Immature natural killer cell (primary cell): ENCODE measurements at regions not wholly inside any gene's neighbourhood (a gene's known extent, or its start where the extent isn't known, plus 50 kb on each side); places are given as distances from the start of the nearest gene placed in this dataset.
A peak's percentile ranks its signal among the peaks of the same experiment; 100 is the strongest.

Experiments
- DNase-seq, 3 donors: peaks; one replicate each; pipeline ENCODE4 v3.0.0; 2022; ENCODE audit warnings: mixed read lengths in 1 of 3
- H3K27ac Mint-ChIP-seq, 6 donors: one replicate each; pipeline ENCODE4 v1.8.0; 2020; ENCODE audit warnings: mixed read lengths in 6 of 6, mild to moderate bottlenecking in 5 of 6, inconsistent platforms in 4 of 6, moderate library complexity in 3 of 6
- H3K27me3 Mint-ChIP-seq, 3 donors: one replicate each; pipeline ENCODE4 v1.8.0; 2020 to 2021; ENCODE audit warnings: low read depth in 3 of 3, mild to moderate bottlenecking in 3 of 3, mixed read lengths in 3 of 3, moderate library complexity in 3 of 3, inconsistent platforms in 1 of 3
- H3K36me3 Mint-ChIP-seq, 3 donors: one replicate each; pipeline ENCODE4 v1.8.0; 2020; ENCODE audit warnings: mixed read lengths in 3 of 3, inconsistent platforms in 2 of 3, mild to moderate bottlenecking in 2 of 3
- H3K4me1 Mint-ChIP-seq, 2 donors: one replicate each; pipeline ENCODE4 v1.8.0; 2020; ENCODE audit warnings: inconsistent platforms in 2 of 2, mild to moderate bottlenecking in 2 of 2, mixed read lengths in 2 of 2, moderate library complexity in 1 of 2
- H3K4me3 Mint-ChIP-seq, 5 donors: one replicate each; pipeline ENCODE4 v1.8.0; 2020; ENCODE audit warnings: mild to moderate bottlenecking in 5 of 5, mixed read lengths in 5 of 5, inconsistent platforms in 3 of 5, moderate library complexity in 3 of 5
- H3K9me3 Mint-ChIP-seq, 6 donors: one replicate each; pipeline ENCODE4 v1.8.0; 2020; ENCODE audit warnings: mild to moderate bottlenecking in 6 of 6, mixed read lengths in 6 of 6, inconsistent platforms in 4 of 6, moderate library complexity in 3 of 6

- Mint-ChIP-seq H3K4me1 (peaks cover 11 to 43% of the 10 kb centered on the region in 2 donors), H3K27me3 (peaks cover 2 to 5% (median 4%) of the 10 kb centered on the region in 3 donors), H3K36me3 (peaks cover 0 to 7% (median 5%) of the 10 kb centered on the region in 3 donors), H3K27ac (peak overlapping the region in 1 of 6 donors; percentile 21), H3K4me3 (no peak overlapping the region), H3K9me3 (no peaks in the 10 kb centered on the region)
- no peak for DNase-seq
Observed at GRCh38 chr3:42037318-42037945, 53.7 kb upstream of the TRAK1 start.

- Mint-ChIP-seq H3K27me3 (peaks cover 2 to 6% (median 5%) of the 10 kb centered on the region in 3 donors), H3K36me3 (peaks cover 0 to 7% (median 5%) of the 10 kb centered on the region in 3 donors), H3K27ac (peak overlapping the region in 4 of 6 donors; percentile 51 to 85 (median 73)), H3K4me1 (peaks cover 14 to 47% of the 10 kb centered on the region in 2 donors), H3K9me3 (no peaks in the 10 kb centered on the region), H3K4me3 (no peak overlapping the region)
- DNase-seq, result no peak
Observed at GRCh38 chr3:42036483-42036823, 54.7 kb upstream of the TRAK1 start.

GRCh38 chr3:42035816-42036482, 55.2 kb upstream of the TRAK1 start:
- DNase-seq, result no peak
- Mint-ChIP-seq H3K9me3 (no peaks in the 10 kb centered on the region), H3K4me3 (no peak overlapping the region), H3K27me3 (peaks cover 2 to 6% (median 5%) of the 10 kb centered on the region in 3 donors), H3K4me1 (peaks cover 14 to 48% of the 10 kb centered on the region in 2 donors), H3K36me3 (peaks cover 0 to 7% (median 5%) of the 10 kb centered on the region in 3 donors), H3K27ac (peak overlapping the region in 5 of 6 donors; percentile 6 to 85 (median 69))

GRCh38 chr3:42035007-42035406, 56.1 kb upstream of the TRAK1 start:
- Mint-ChIP-seq H3K27ac (no peak overlapping the region), H3K4me1 (peaks cover 14 to 45% of the 10 kb centered on the region in 2 donors), H3K9me3 (no peaks in the 10 kb centered on the region), H3K36me3 (peaks cover 0 to 7% (median 5%) of the 10 kb centered on the region in 3 donors), H3K4me3 (no peak overlapping the region), H3K27me3 (peaks cover 2 to 6% (median 5%) of the 10 kb centered on the region in 3 donors)
- no peak for DNase-seq

- Mint-ChIP-seq H3K4me3 (no peak overlapping the region), H3K27me3 (peaks cover 2 to 6% (median 5%) of the 10 kb centered on the region in 3 donors), H3K4me1 (peaks cover 15 to 44% of the 10 kb centered on the region in 2 donors), H3K9me3 (no peaks in the 10 kb centered on the region), H3K36me3 (peaks cover 0 to 7% (median 5%) of the 10 kb centered on the region in 3 donors), H3K27ac (peak overlapping the region in 1 of 6 donors; percentile 10)
- no peak for DNase-seq
Observed at GRCh38 chr3:42033741-42034140, 57.4 kb upstream of the TRAK1 start.

GRCh38 chr3:42032693-42033349, 58.3 kb upstream of the TRAK1 start:
- H3K4me3 Mint-ChIP-seq, result no peak overlapping the region
- H3K27me3 Mint-ChIP-seq, result peaks cover 2 to 9% (median 6%) of the 10 kb centered on the region in 3 donors
- no peak for DNase-seq
- peaks cover 0 to 11% (median 5%) of the 10 kb centered on the region in 3 donors for H3K36me3 Mint-ChIP-seq
- peaks cover 16 to 50% of the 10 kb centered on the region in 2 donors for H3K4me1 Mint-ChIP-seq
- H3K9me3 Mint-ChIP-seq, result no peaks in the 10 kb centered on the region
- H3K27ac Mint-ChIP-seq, result no peak overlapping the region

- no peaks in the 10 kb centered on the region for H3K9me3 Mint-ChIP-seq
- peaks cover 16 to 42% of the 10 kb centered on the region in 2 donors for H3K4me1 Mint-ChIP-seq
- H3K4me3 Mint-ChIP-seq, result no peak overlapping the region
- H3K36me3 Mint-ChIP-seq, result peaks cover 0 to 11% (median 5%) of the 10 kb centered on the region in 3 donors
- H3K27me3 Mint-ChIP-seq, result peaks cover 2 to 8% (median 7%) of the 10 kb centered on the region in 3 donors
- no peak for DNase-seq
- H3K27ac Mint-ChIP-seq, result no peak overlapping the region
Observed at GRCh38 chr3:42031808-42032480, 59.2 kb upstream of the TRAK1 start.

- H3K36me3 Mint-ChIP-seq, result peaks cover 0 to 4% (median 0%) of the 10 kb centered on the region in 3 donors
- peaks cover 29 to 55% of the 10 kb centered on the region in 2 donors for H3K4me1 Mint-ChIP-seq
- H3K27ac Mint-ChIP-seq, result peak overlapping the region in 1 of 6 donors; percentile 28
- H3K9me3 Mint-ChIP-seq, result no peaks in the 10 kb centered on the region
- DNase-seq, result no peak
- no peak overlapping the region for H3K4me3 Mint-ChIP-seq
- peaks cover 0 to 4% (median 4%) of the 10 kb centered on the region in 3 donors for H3K27me3 Mint-ChIP-seq
Observed at GRCh38 chr3:42028474-42028873, 62.7 kb upstream of the TRAK1 start.

GRCh38 chr3:42027571-42027970, 63.6 kb upstream of the TRAK1 start:
- Mint-ChIP-seq H3K36me3 (peaks cover 0 to 4% (median 0%) of the 10 kb centered on the region in 3 donors), H3K4me1 (peaks cover 34 to 57% of the 10 kb centered on the region in 2 donors), H3K9me3 (no peaks in the 10 kb centered on the region), H3K27ac (no peak overlapping the region), H3K27me3 (peaks cover 0 to 4% (median 4%) of the 10 kb centered on the region in 3 donors), H3K4me3 (no peak overlapping the region)
- no peak for DNase-seq

- Mint-ChIP-seq H3K27me3 (peaks cover 0 to 4% (median 1%) of the 10 kb centered on the region in 3 donors), H3K27ac (peak overlapping the region in 4 of 6 donors; percentile 55 to 69 (median 65)), H3K36me3 (peaks cover 0 to 4% (median 0%) of the 10 kb centered on the region in 3 donors), H3K9me3 (no peaks in the 10 kb centered on the region), H3K4me3 (no peak overlapping the region), H3K4me1 (peaks cover 35 to 62% of the 10 kb centered on the region in 2 donors)
- no peak for DNase-seq
Observed at GRCh38 chr3:42025370-42026138, 63.7 kb upstream of the ULK4 start.

- Mint-ChIP-seq H3K27ac (peak overlapping the region in 1 of 6 donors; percentile 4), H3K4me3 (peak overlapping the region in 1 of 5 donors; percentile 3), H3K4me1 (peaks cover 37 to 67% of the 10 kb centered on the region in 2 donors)
Observed at GRCh38 chr3:42024591-42025351, 62.9 kb upstream of the ULK4 start.

GRCh38 chr3:42023380-42023779, 61.5 kb upstream of the ULK4 start:
- Mint-ChIP-seq H3K4me3 (no peak overlapping the region), H3K4me1 (peaks cover 34 to 61% of the 10 kb centered on the region in 2 donors), H3K27ac (peak overlapping the region in 1 of 6 donors; percentile 21), H3K27me3 (peaks cover 0 to 3% (median 1%) of the 10 kb centered on the region in 3 donors), H3K36me3 (peaks cover 0 to 1% (median 0%) of the 10 kb centered on the region in 3 donors), H3K9me3 (no peaks in the 10 kb centered on the region)
- DNase-seq, result no peak

More at GRCh38 chr3:42024591-42025351, 62.9 kb upstream of the ULK4 start:
- DNase-seq, result no peak
- Mint-ChIP-seq H3K36me3 (peaks cover 0 to 4% (median 0%) of the 10 kb centered on the region in 3 donors), H3K27me3 (peaks cover 0 to 4% (median 1%) of the 10 kb centered on the region in 3 donors), H3K9me3 (no peaks in the 10 kb centered on the region)
